LNCAP (cell line): ENCODE measurements at regions not wholly inside any gene's neighbourhood (a gene's known extent, or its start where the extent isn't known, plus 50 kb on each side); places are given as distances from the start of the nearest gene placed in this dataset.

Experiments used
- CTCF ChIP-seq: fragments of 450-650 bp; IDR thresholded peaks from 2 replicates; pipeline ENCODE4 v1.5.1; 2017; ENCODE audit warnings: mild to moderate bottlenecking

- TF ChIP-seq CTCF: peak; percentile 21; the same call in 1 of the 2 replicates
Measured at GRCh38 chr11:67859513-67860161, 144.3 kb downstream of the UNC93B1 start.

GRCh38 chr11:67847896-67848875 is 155.7 kb downstream of the UNC93B1 start:
- peak; percentile 28; the same call in 1 of the 2 replicates for TF ChIP-seq CTCF

GRCh38 chr11:67820081-67820480 is 145.7 kb upstream of the ALDH3B2 start:
- no peak for TF ChIP-seq CTCF

- peak; percentile 68 for TF ChIP-seq CTCF
Measured at GRCh38 chr11:67799808-67800207, 125.4 kb upstream of the ALDH3B2 start.

- TF ChIP-seq CTCF: no peak
Measured at GRCh38 chr11:67795746-67796145, 121.3 kb upstream of the ALDH3B2 start.

GRCh38 chr11:67792273-67792990 is 118.0 kb upstream of the ALDH3B2 start:
- TF ChIP-seq CTCF: peak; percentile 65

GRCh38 chr11:67780056-67780455 is 105.6 kb upstream of the ALDH3B2 start:
- no peak for TF ChIP-seq CTCF
